ENCODE measurements at regions not wholly inside any gene's neighbourhood (a gene's known extent, or its start where the extent isn't known, plus 50 kb on each side); places are given as distances from the start of the nearest gene placed in this dataset.

GRCh38 chr7:152913492-152913891 lies 153.9 kb downstream of the ACTR3B start (continued):
- TF ChIP-seq LCORL (IDR thresholded peaks at IDR 0.05) (no peak), LCORL (CRISPR knock-in tag; IDR thresholded peaks at IDR 0.05) (peak; percentile 81), SAFB2 (CRISPR knock-in tag; IDR thresholded peaks at IDR 0.05; ENCODE audit: borderline replicate concordance, low read depth) (no peak), SOX6 (IDR thresholded peaks at IDR 0.05) (no peak), SOX6 (CRISPR knock-in tag; IDR thresholded peaks at IDR 0.05) (0 out of 2 replicates have a peak, but pooled peaks have one; percentile 9), ELF3 (CRISPR knock-in tag; IDR thresholded peaks at IDR 0.05) (peak; percentile 53; the same call in 1 of the 2 replicates), CTCF (CRISPR knock-in tag; IDR thresholded peaks at IDR 0.05) (0 out of 2 replicates have a peak, but pooled peaks have one; percentile 22), E2F2 (CRISPR knock-in tag; IDR thresholded peaks at IDR 0.05; ENCODE audit: borderline replicate concordance) (no peak), ZNF646 (CRISPR knock-in tag; IDR thresholded peaks at IDR 0.05) (no peak), GATAD2A (CRISPR knock-in tag; IDR thresholded peaks at IDR 0.05) (peak; percentile 43; the same call in 1 of the 2 replicates), SAP130 (CRISPR knock-in tag; IDR thresholded peaks at IDR 0.05; ENCODE audit: low read depth) (0 out of 2 replicates have a peak, but pooled peaks have one; percentile 19), SOX13 (IDR thresholded peaks at IDR 0.05) (no peak), SOX13 (CRISPR knock-in tag; conservative IDR thresholded peaks at IDR 0.05 in 1 of 2, IDR thresholded peaks at IDR 0.05 in 1 of 2) (peak in 1 of 2 experiments; percentile 47; a peak in 1 of 4 replicates)
